Embryonic facial prominence (tissue), 1 donor: ENCODE measurements at regions not wholly inside any gene's neighbourhood (a gene's known extent, or its start where the extent isn't known, plus 50 kb on each side); places are given as distances from the start of the nearest gene placed in this dataset.
"Not testable (repeated sequence)": the region's sequence is repeated elsewhere in the genome, so short reads cannot be mapped to it uniquely, and the experiment has no call there.

Experiments
- DNase-seq: peaks from one replicate; pipeline ENCODE4 v3.0.0-alpha.2; 2016; ENCODE audit errors: extremely low spot score

- DNase-seq, result no peak
Measured at GRCh38 chr16:59545721-59546120, 811.6 kb upstream of the GOT2 start.

GRCh38 chr16:59543641-59544040 is 809.5 kb upstream of the GOT2 start:
- DNase-seq, result no peak

GRCh38 chr16:59540621-59541020 is 806.5 kb upstream of the GOT2 start:
- no peak for DNase-seq

GRCh38 chr16:59535298-59535697 is 801.2 kb upstream of the GOT2 start:
- no peak for DNase-seq

GRCh38 chr16:59527206-59527997 is 793.3 kb upstream of the GOT2 start:
- DNase-seq, result no peak

- DNase-seq, result no peak
Measured at GRCh38 chr16:59522826-59523225, 788.7 kb upstream of the GOT2 start.

- DNase-seq, result not testable (repeated sequence)
Measured at GRCh38 chr16:59518721-59519120, 784.6 kb upstream of the GOT2 start.

- no peak for DNase-seq
Measured at GRCh38 chr16:59514651-59515050, 780.5 kb upstream of the GOT2 start.

- no peak for DNase-seq
Measured at GRCh38 chr16:59510008-59510424, 775.9 kb upstream of the GOT2 start.

- DNase-seq, result no peak
Measured at GRCh38 chr16:59500601-59501000, 766.5 kb upstream of the GOT2 start.

- DNase-seq, result no peak
Measured at GRCh38 chr16:59487067-59487466, 753.0 kb upstream of the GOT2 start.

- no peak for DNase-seq
Measured at GRCh38 chr16:59484833-59485516, 750.9 kb upstream of the GOT2 start.

GRCh38 chr16:59478838-59479237 is 744.7 kb upstream of the GOT2 start:
- no peak for DNase-seq

GRCh38 chr16:59470556-59470955 is 736.4 kb upstream of the GOT2 start:
- no peak for DNase-seq

GRCh38 chr16:59469266-59469665 is 735.1 kb upstream of the GOT2 start:
- no peak for DNase-seq

GRCh38 chr16:59463776-59464175 is 729.7 kb upstream of the GOT2 start:
- no peak for DNase-seq

- DNase-seq, result no peak
Measured at GRCh38 chr16:59459806-59460205, 725.7 kb upstream of the GOT2 start.

- DNase-seq, result no peak
Measured at GRCh38 chr16:59455497-59455896, 721.4 kb upstream of the GOT2 start.

- DNase-seq, result not testable (repeated sequence)
Measured at GRCh38 chr16:59450513-59450912, 716.4 kb upstream of the GOT2 start.

- DNase-seq, result no peak
Measured at GRCh38 chr16:59440502-59440901, 706.4 kb upstream of the GOT2 start.

- no peak for DNase-seq
Measured at GRCh38 chr16:59432896-59433295, 698.8 kb upstream of the GOT2 start.

GRCh38 chr16:59432276-59432675 is 698.2 kb upstream of the GOT2 start:
- DNase-seq, result no peak

- DNase-seq, result no peak
Measured at GRCh38 chr16:59424714-59425273, 690.7 kb upstream of the GOT2 start.
